ENCODE measurements at regions not wholly inside any gene's neighbourhood (a gene's known extent, or its start where the extent isn't known, plus 50 kb on each side); places are given as distances from the start of the nearest gene placed in this dataset.

DNA sequence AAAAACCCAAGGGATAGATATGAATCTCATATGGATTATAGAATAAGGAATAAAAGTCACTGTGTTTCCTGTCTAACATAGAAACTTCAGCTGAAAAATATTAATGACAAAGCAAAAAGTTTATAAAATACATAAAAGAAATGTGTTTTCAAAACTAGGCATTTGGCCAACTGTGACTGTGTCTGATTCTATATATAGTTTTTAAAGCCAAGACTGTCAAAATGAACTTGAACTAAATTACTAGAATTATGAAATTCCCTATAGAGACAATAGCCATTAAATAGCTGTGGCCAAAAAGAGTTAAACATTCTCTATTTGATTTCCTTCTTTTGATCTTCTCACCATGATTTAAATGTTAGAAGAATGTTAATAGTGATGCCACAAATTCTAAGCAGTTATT, 311.2 kb upstream of the SEMA3D start:
- POLR2A ChIA-PET: no interaction called here
- DNase-seq: no peak
- TF ChIP-seq CTCF (IDR thresholded peaks at IDR 0.05): no peak
- H3K36me3 ChIP-seq (ENCODE audit: insufficient read depth, low read length): no peaks in the 10 kb centered on the region
- no peaks in the 10 kb centered on the region for H3K4me1 ChIP-seq (ENCODE audit: insufficient read depth, low read length)
- Mint-ChIP-seq H3K4me3 (no peak overlapping the region), H3K4me1 (ENCODE audit: low read depth) (no peaks in the 10 kb centered on the region), H3K36me3 (ENCODE audit: low read depth) (no peaks in the 10 kb centered on the region), H3K27me3 (no peaks in the 10 kb centered on the region), H3K9me3 (no peaks in the 10 kb centered on the region), H3K27ac (no peak overlapping the region)
- CTCF ChIA-PET: no interaction called here
- no peak overlapping the region for H3K27ac ChIP-seq (ENCODE audit: low read depth in 1 of 2, low read length in 2 of 2)
- intact Hi-C loops (cut with DNase I, micrococcal nuclease): no loop called here
- H3K27me3 ChIP-seq (ENCODE audit: control insufficient read depth in 1 of 2, insufficient read depth in 2 of 2, low read length in 2 of 2): no peaks in the 10 kb centered on the region
- no peak for ATAC-seq (ENCODE audit: poor library complexity)
- no peak overlapping the region for H3K4me3 ChIP-seq (ENCODE audit: low read length)
- peaks cover 4 to 7% of the 10 kb centered on the region in 2 experiments for H3K9me3 ChIP-seq (ENCODE audit: control insufficient read depth in 1 of 2, insufficient read depth in 1 of 2, low read length in 2 of 2)

GRCh38 chr7:85489498-85489897, 302.6 kb upstream of the SEMA3D start:
- no peaks in the 10 kb centered on the region for H3K36me3 Mint-ChIP-seq (ENCODE audit: low read depth)
- H3K4me3 Mint-ChIP-seq: no peak overlapping the region
- H3K27ac Mint-ChIP-seq: no peak overlapping the region
- no peak for DNase-seq
- Histone ChIP-seq H3K27me3 (ENCODE audit: control insufficient read depth in 1 of 2, insufficient read depth in 2 of 2, low read length in 2 of 2) (no peaks in the 10 kb centered on the region), H3K4me3 (ENCODE audit: low read length) (no peak overlapping the region), H3K36me3 (ENCODE audit: insufficient read depth, low read length) (no peaks in the 10 kb centered on the region), H3K4me1 (ENCODE audit: insufficient read depth, low read length) (no peaks in the 10 kb centered on the region), H3K27ac (ENCODE audit: low read depth in 1 of 2, low read length in 2 of 2) (no peak overlapping the region), H3K9me3 (ENCODE audit: control insufficient read depth in 1 of 2, insufficient read depth in 1 of 2, low read length in 2 of 2) (no peaks in the 10 kb centered on the region)
- ChIA-PET POLR2A (no interaction called here), CTCF (no interaction called here)
- H3K27me3 Mint-ChIP-seq: no peaks in the 10 kb centered on the region
- no peak for TF ChIP-seq CTCF (IDR thresholded peaks at IDR 0.05)
- H3K4me1 Mint-ChIP-seq (ENCODE audit: low read depth): no peaks in the 10 kb centered on the region
- no peaks in the 10 kb centered on the region for H3K9me3 Mint-ChIP-seq
- intact Hi-C loops (cut with DNase I, micrococcal nuclease): no loop called here
- no peak for ATAC-seq (ENCODE audit: poor library complexity)

GRCh38 chr7:85488406-85488805, 301.6 kb upstream of the SEMA3D start:
- POLR2A ChIA-PET: no interaction called here
- DNase-seq (no peak), ATAC-seq (ENCODE audit: poor library complexity) (no peak)
- CTCF ChIA-PET: no interaction called here
- no peak overlapping the region for H3K27ac ChIP-seq (ENCODE audit: low read depth in 1 of 2, low read length in 2 of 2)
- Mint-ChIP-seq H3K4me1 (ENCODE audit: low read depth) (no peaks in the 10 kb centered on the region), H3K27me3 (no peaks in the 10 kb centered on the region), H3K27ac (no peak overlapping the region), H3K36me3 (ENCODE audit: low read depth) (no peaks in the 10 kb centered on the region), H3K9me3 (no peaks in the 10 kb centered on the region), H3K4me3 (no peak overlapping the region)
- no peaks in the 10 kb centered on the region for H3K27me3 ChIP-seq (ENCODE audit: control insufficient read depth in 1 of 2, insufficient read depth in 2 of 2, low read length in 2 of 2)
- no peak for TF ChIP-seq CTCF (IDR thresholded peaks at IDR 0.05)
- no peaks in the 10 kb centered on the region for H3K4me1 ChIP-seq (ENCODE audit: insufficient read depth, low read length)
- no peaks in the 10 kb centered on the region for H3K9me3 ChIP-seq (ENCODE audit: control insufficient read depth in 1 of 2, insufficient read depth in 1 of 2, low read length in 2 of 2)
- H3K36me3 ChIP-seq (ENCODE audit: insufficient read depth, low read length): no peaks in the 10 kb centered on the region
- intact Hi-C loops (cut with DNase I, micrococcal nuclease): no loop called here
- no peak overlapping the region for H3K4me3 ChIP-seq (ENCODE audit: low read length)

Measured in CD4-positive, alpha-beta T cell (primary cell).